ENCODE measurements at regions not wholly inside any gene's neighbourhood (a gene's known extent, or its start where the extent isn't known, plus 50 kb on each side); places are given as distances from the start of the nearest gene placed in this dataset.
"Not testable (repeated sequence)": the region's sequence is repeated elsewhere in the genome, so short reads cannot be mapped to it uniquely, and the experiment has no call there.

- DNase-seq (ENCODE audit: low read depth in 4 of 4, low spot score in 3 of 4), result no peak
Observed at GRCh38 chr12:40431169-40431568, 206.4 kb downstream of the LRRK2 start.

GRCh38 chr12:40435251-40435650, 210.5 kb downstream of the LRRK2 start:
- DNase-seq (ENCODE audit: low read depth in 4 of 4, low spot score in 3 of 4), result no peak

- no peak for DNase-seq (ENCODE audit: low read depth in 4 of 4, low spot score in 3 of 4)
Observed at GRCh38 chr12:40435951-40436350, 211.2 kb downstream of the LRRK2 start.

- no peak for DNase-seq (ENCODE audit: low read depth in 4 of 4, low spot score in 3 of 4)
Observed at GRCh38 chr12:40436564-40436963, 211.8 kb downstream of the LRRK2 start.

GRCh38 chr12:40439771-40440492, 215.1 kb downstream of the LRRK2 start:
- no peak for DNase-seq (ENCODE audit: low read depth in 4 of 4, low spot score in 3 of 4)

DNA sequence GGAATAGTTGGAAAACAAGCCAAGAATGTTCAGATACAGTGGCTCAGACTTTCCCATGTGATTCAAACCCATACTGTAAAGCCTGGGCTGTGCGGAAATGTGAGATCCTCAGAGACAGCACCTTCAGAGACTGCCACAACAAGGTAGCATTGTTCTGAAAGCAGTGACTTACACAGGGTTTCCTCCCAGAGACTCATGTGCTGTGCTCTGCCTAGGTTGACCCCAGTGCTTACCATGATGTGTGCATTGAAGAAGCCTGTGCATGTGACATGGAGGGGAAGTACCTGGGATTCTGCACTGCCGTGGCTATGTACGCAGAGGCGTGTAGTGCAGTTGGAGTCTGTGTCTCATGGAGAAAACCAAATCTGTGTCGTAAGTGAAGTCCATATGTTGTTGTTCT, 219.4 kb downstream of the LRRK2 start:
- DNase-seq (ENCODE audit: low read depth in 4 of 4, low spot score in 3 of 4), result no peak

DNA sequence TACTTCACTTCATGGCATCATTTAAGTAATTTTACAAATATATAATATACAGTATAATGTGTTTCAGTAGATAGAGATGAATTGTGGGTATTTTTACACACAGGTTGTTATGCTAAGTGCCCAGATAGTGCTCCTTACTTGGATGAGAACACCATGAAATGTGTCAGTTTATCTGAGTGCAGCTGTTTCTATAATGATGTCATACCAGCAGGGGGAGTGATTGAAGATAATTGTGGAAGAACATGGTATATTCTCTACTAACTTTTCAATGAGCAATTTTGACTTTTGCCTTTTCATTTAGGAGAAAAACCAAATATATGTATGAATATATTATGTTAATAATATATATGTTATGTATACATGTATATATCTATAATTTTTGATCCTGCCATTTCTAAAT, 221.6 kb downstream of the LRRK2 start:
- no peak for DNase-seq (ENCODE audit: low read depth in 4 of 4, low spot score in 3 of 4)

- not testable (repeated sequence) for DNase-seq (ENCODE audit: low read depth in 4 of 4, low spot score in 3 of 4)
Observed at GRCh38 chr12:40448523-40448922, 223.7 kb downstream of the LRRK2 start.

DNA sequence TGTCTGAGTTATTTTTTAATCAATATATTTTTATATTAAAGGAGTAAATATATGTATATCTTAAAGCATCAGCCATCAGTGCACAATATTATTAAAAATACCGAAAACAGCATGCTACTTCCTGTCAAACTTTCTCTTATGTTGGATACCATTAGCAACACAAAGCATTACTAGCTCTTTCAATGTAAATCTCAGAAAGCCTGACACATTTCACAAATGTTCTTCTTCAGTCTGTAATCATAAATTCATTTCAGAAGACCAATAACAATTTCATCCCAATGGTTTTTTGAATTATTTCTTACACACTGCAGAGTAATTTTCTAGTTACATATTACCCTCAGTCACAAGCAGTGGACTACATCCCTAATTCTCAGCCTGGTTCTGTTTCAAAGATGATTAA, 226.9 kb downstream of the LRRK2 start:
- DNase-seq (ENCODE audit: low read depth in 4 of 4, low spot score in 3 of 4), result no peak

DNA sequence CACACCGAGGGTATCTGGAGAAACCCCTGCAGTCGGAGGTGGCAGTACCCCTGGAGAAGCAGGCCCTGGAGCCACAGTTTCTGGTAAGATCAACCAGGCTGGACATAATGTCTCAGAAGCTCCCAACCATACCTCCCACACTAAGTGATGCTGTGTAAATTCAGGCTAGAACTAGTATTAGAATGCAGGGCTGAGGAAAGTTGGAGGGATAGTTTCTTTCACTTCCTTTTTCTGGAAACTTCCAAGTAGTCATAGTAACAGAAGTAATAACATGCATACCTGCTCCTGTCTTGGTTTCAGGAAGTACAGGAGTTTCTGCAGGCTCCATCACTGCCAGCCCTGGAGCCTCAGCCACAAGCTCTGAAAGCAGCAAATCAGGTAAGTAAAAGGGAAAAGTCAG, 228.1 kb upstream of the CNTN1 start:
- no peak for DNase-seq (ENCODE audit: low read depth in 4 of 4, low spot score in 3 of 4)

GRCh38 chr12:40469736-40470135, 222.5 kb upstream of the CNTN1 start:
- no peak for DNase-seq (ENCODE audit: low read depth in 4 of 4, low spot score in 3 of 4)

GRCh38 chr12:40473962-40474361, 218.3 kb upstream of the CNTN1 start:
- no peak for DNase-seq (ENCODE audit: low read depth in 4 of 4, low spot score in 3 of 4)

- no peak for DNase-seq (ENCODE audit: low read depth in 4 of 4, low spot score in 3 of 4)
Observed at GRCh38 chr12:40474630-40475029, 217.6 kb upstream of the CNTN1 start.

DNA sequence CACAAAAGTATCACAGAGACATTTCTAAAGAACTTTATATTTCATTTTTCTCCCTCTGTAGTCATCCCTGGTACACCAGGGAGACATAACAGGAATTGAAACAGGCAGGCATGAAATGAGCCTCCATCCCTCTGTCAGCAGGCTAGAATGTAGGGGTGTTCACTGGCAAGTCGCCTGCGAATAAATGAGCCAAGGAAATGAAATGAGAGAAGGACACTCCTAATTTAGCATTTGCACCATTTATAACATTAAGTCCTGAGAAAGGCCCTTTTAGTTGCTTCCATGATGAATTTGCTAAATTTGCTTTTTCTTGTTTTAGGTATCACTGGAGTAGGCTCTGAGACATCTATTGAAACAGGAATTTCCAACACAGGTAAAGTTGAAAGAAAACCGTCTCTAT, 192.4 kb upstream of the CNTN1 start:
- no peak for DNase-seq (ENCODE audit: low read depth in 4 of 4, low spot score in 3 of 4)

- no peak for DNase-seq (ENCODE audit: low read depth in 4 of 4, low spot score in 3 of 4)
Observed at GRCh38 chr12:40502322-40502721, 189.9 kb upstream of the CNTN1 start.

- DNase-seq (ENCODE audit: low read depth in 4 of 4, low spot score in 3 of 4), result no peak
Observed at GRCh38 chr12:40505327-40505726, 186.9 kb upstream of the CNTN1 start.

- no peak for DNase-seq (ENCODE audit: low read depth in 4 of 4, low spot score in 3 of 4)
Observed at GRCh38 chr12:40508421-40508820, 183.8 kb upstream of the CNTN1 start.

DNA sequence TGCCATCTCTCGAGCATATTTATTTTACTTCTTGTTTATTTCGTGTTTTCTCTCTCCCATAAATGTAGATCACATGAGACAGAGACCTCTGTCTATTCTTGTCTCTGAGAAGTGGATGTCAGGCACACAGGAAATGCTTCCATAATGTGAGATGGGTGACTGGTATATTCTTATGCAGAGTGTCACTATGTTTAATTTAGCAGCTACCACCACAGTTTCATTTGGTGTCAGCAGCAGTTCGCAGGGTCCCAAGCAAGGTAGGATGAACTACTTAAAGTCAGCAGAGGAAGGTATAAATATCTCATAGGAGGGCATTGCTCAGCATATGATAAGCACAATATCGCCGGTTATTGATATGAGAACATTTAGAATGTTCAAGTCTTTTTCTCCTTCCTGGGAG, 180.9 kb upstream of the CNTN1 start:
- no peak for DNase-seq (ENCODE audit: low read depth in 4 of 4, low spot score in 3 of 4)

- peak in 1 of 4 donors; percentile 3 for DNase-seq (ENCODE audit: low read depth in 4 of 4, low spot score in 3 of 4)
Observed at GRCh38 chr12:40515041-40515816, 177.0 kb upstream of the CNTN1 start.

GRCh38 chr12:40522837-40523236, 169.4 kb upstream of the CNTN1 start:
- DNase-seq (ENCODE audit: low read depth in 4 of 4, low spot score in 3 of 4), result no peak

DNA sequence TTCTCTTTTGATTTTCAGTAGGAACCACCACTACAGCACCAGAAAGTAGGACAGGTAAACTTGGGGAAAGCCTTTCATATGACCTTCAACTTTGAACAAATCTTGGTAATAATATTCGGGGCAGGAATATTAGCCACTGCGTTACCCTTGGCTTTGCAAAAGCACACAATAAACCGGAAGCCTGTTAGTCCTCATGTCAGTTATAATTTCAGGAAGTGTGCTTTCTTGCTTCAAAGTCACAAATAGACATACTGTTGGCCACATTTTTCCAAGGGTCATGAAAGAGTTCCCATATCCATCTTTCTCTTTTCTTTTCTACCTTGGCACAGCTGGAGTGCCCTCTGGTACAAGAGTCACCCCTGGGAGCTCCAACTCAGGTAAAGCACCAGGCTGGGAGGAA, 167.2 kb upstream of the CNTN1 start:
- no peak for DNase-seq (ENCODE audit: low read depth in 4 of 4, low spot score in 3 of 4)

GRCh38 chr12:40534828-40535227, 157.4 kb upstream of the CNTN1 start:
- no peak for DNase-seq (ENCODE audit: low read depth in 4 of 4, low spot score in 3 of 4)
